H9 (cell line): ENCODE measurements at regions not wholly inside any gene's neighbourhood (a gene's known extent, or its start where the extent isn't known, plus 50 kb on each side); places are given as distances from the start of the nearest gene placed in this dataset.

Experiments used
- DNase-seq: peaks from one replicate; pipeline ENCODE4 v3.0.0-alpha.2; 2017
- H2AFZ ChIP-seq: one replicate; pipeline ENCODE4 v1.6.1; 2013; ENCODE audit warnings: mild to moderate bottlenecking, low read length, control low read depth, moderate library complexity
- H2AK5ac ChIP-seq: 2 replicates; pipeline ENCODE4 v1.6.1; 2013; ENCODE audit warnings: low read length, control low read depth, mixed read lengths; ENCODE audit not compliant: insufficient read length
- H2BK120ac ChIP-seq: one replicate; pipeline ENCODE4 v1.6.1; 2013; ENCODE audit warnings: low read depth, mild to moderate bottlenecking, low read length, control low read depth, inconsistent platforms; ENCODE audit not compliant: poor library complexity, severe bottlenecking
- H2BK12ac ChIP-seq: 2 replicates; pipeline ENCODE4 v1.6.1; 2013; ENCODE audit warnings: low read length, control low read depth, mixed read lengths, low read depth; ENCODE audit not compliant: insufficient read length
- H2BK15ac ChIP-seq: 2 replicates; pipeline ENCODE4 v1.6.1; 2013; ENCODE audit warnings: low read depth, low read length, control low read depth
- H2BK20ac ChIP-seq: one replicate; pipeline ENCODE4 v1.6.1; 2013; ENCODE audit warnings: low read depth, mild to moderate bottlenecking, low read length, control low read depth, inconsistent platforms; ENCODE audit not compliant: poor library complexity, severe bottlenecking
- H2BK5ac ChIP-seq: 2 replicates; pipeline ENCODE4 v1.6.1; 2013; ENCODE audit warnings: low read length, control low read depth, mixed read lengths; ENCODE audit not compliant: insufficient read length
- H3K14ac ChIP-seq: 2 replicates; pipeline ENCODE4 v1.6.1; 2013; ENCODE audit warnings: low read length, control low read depth; ENCODE audit not compliant: insufficient read depth
- H3K18ac ChIP-seq: 2 replicates; pipeline ENCODE4 v1.6.1; 2013; ENCODE audit warnings: low read depth, mild to moderate bottlenecking, mixed read lengths, low read length, control low read depth; ENCODE audit not compliant: insufficient read length
- H3K23ac ChIP-seq: 2 replicates; pipeline ENCODE4 v1.6.1; 2013; ENCODE audit warnings: low read length, control low read depth, mixed read lengths, low read depth; ENCODE audit not compliant: insufficient read length
- H3K23me2 ChIP-seq: 2 replicates; pipeline ENCODE4 v1.6.1; 2013; ENCODE audit warnings: low read depth, mild to moderate bottlenecking, mixed read lengths, low read length, control low read depth; ENCODE audit not compliant: insufficient read length, poor library complexity, severe bottlenecking
- H3K27ac ChIP-seq: 2 replicates; pipeline ENCODE4 v1.5.1; 2013; ENCODE audit warnings: low read length, control low read depth, mixed read lengths, low read depth; ENCODE audit not compliant: insufficient read length
- H3K27me3 ChIP-seq: 2 replicates; pipeline ENCODE4 v1.6.1; 2013; ENCODE audit warnings: low read length, control low read depth, inconsistent platforms; ENCODE audit not compliant: insufficient read depth
- H3K4ac ChIP-seq: 2 replicates; pipeline ENCODE4 v1.6.1; 2013; ENCODE audit warnings: low read depth, mild to moderate bottlenecking, control low read depth, inconsistent platforms, low read length, moderate library complexity
- H3K4me1 ChIP-seq: 2 replicates; pipeline ENCODE4 v1.6.1; 2013; ENCODE audit warnings: low read length, control low read depth, inconsistent platforms; ENCODE audit not compliant: insufficient read depth
- H3K4me2 ChIP-seq: 2 replicates; pipeline ENCODE4 v1.6.1; 2013; ENCODE audit warnings: low read length, control low read depth, mixed read lengths; ENCODE audit not compliant: insufficient read length, insufficient read depth
- H3K56ac ChIP-seq: 2 replicates; pipeline ENCODE4 v1.6.1; 2013; ENCODE audit warnings: low read depth, mild to moderate bottlenecking, mixed read lengths, low read length, control low read depth; ENCODE audit not compliant: insufficient read length
- H3K79me1 ChIP-seq: 2 replicates; pipeline ENCODE4 v1.6.1; 2013; ENCODE audit warnings: low read depth, mild to moderate bottlenecking, moderate library complexity, low read length, control low read depth, inconsistent platforms; ENCODE audit not compliant: insufficient read depth, poor library complexity, severe bottlenecking
- H3K79me2 ChIP-seq: 2 replicates; pipeline ENCODE4 v1.6.1; 2013; ENCODE audit warnings: low read length, control low read depth, inconsistent platforms; ENCODE audit not compliant: insufficient read depth
- H3K9ac ChIP-seq: 2 replicates; pipeline ENCODE4 v1.6.1; 2013; ENCODE audit warnings: low read length, control low read depth, mixed read lengths; ENCODE audit not compliant: insufficient read length; ENCODE audit errors: extremely low read depth
- H3K9me3 ChIP-seq: one replicate; pipeline ENCODE4 v1.6.1; 2013; ENCODE audit warnings: low read depth, low read length, inconsistent platforms; ENCODE audit not compliant: control insufficient read depth
- H3T11ph ChIP-seq: one replicate; pipeline ENCODE4 v1.6.1; 2013; ENCODE audit warnings: mild to moderate bottlenecking, low read length, control low read depth, inconsistent platforms
- H4K20me1 ChIP-seq: one replicate; pipeline ENCODE4 v1.6.1; 2013; ENCODE audit not compliant: control insufficient read depth, insufficient read length, insufficient read depth
- H4K5ac ChIP-seq: 2 replicates; pipeline ENCODE4 v1.6.1; 2013; ENCODE audit warnings: low read depth, mild to moderate bottlenecking, mixed read lengths, low read length, control low read depth; ENCODE audit not compliant: insufficient read length
- H4K8ac ChIP-seq: replicated peaks from 2 replicates; pipeline ENCODE4 v1.6.1; 2013; ENCODE audit warnings: low read length, control low read depth, mixed read lengths, low read depth; ENCODE audit not compliant: insufficient read length
- H4K91ac ChIP-seq: 2 replicates; pipeline ENCODE4 v1.6.1; 2013; ENCODE audit warnings: low read depth, mild to moderate bottlenecking, moderate library complexity, mixed read lengths, low read length, control low read depth; ENCODE audit not compliant: insufficient read length
- H3K27ac Mint-ChIP-seq, 3 experiments: 2 replicates in 2 of 3; 3 replicates in 1 of 3; pipeline ENCODE4 v1.8.0; 2020 to 2021; ENCODE audit warnings: mixed read lengths in 3 of 3, mild to moderate bottlenecking in 1 of 3, moderate library complexity in 1 of 3
- H3K27me3 Mint-ChIP-seq: 2 replicates; pipeline ENCODE4 v1.8.0; 2021; ENCODE audit warnings: low read depth, mild to moderate bottlenecking, moderate library complexity, mixed read lengths
- H3K36me3 Mint-ChIP-seq, 3 experiments: 2 replicates in 2 of 3; 3 replicates in 1 of 3; pipeline ENCODE4 v1.8.0; 2020 to 2021; ENCODE audit warnings: low read depth in 3 of 3, mixed read lengths in 3 of 3; ENCODE audit not compliant: insufficient read depth in 1 of 3
- H3K4me1 Mint-ChIP-seq, 2 experiments: 2 replicates each; pipeline ENCODE4 v1.8.0; 2020; ENCODE audit warnings: mixed read lengths in 2 of 2
- H3K4me3 Mint-ChIP-seq, 2 experiments: 2 replicates in 1 of 2; 3 replicates in 1 of 2; pipeline ENCODE4 v1.8.0; 2020 to 2021; ENCODE audit warnings: mild to moderate bottlenecking in 2 of 2, mixed read lengths in 2 of 2, moderate library complexity in 1 of 2
- H3K9me3 Mint-ChIP-seq, 2 experiments: 2 replicates in 1 of 2; 3 replicates in 1 of 2; pipeline ENCODE4 v1.8.0; 2020; ENCODE audit warnings: mild to moderate bottlenecking in 2 of 2, mixed read lengths in 2 of 2, moderate library complexity in 1 of 2
- CTCF ChIP-seq: fragments of 200-600 bp; sonication (generic); conservative IDR thresholded peaks from 3 replicates; pipeline ENCODE4 v1.8.0; 2021; ENCODE audit warnings: antibody characterized with exemption, mild to moderate bottlenecking
- WGBS: extraction: QIAGEN DNeasy Blood & Tissue Kit; methylation state at CpG from one replicate; pipeline ENCODE4 v1.1.7; 2013; ENCODE audit warnings: missing lambda C conversion rate, low lambda C conversion rate, mixed read lengths; ENCODE audit not compliant: insufficient read length; ENCODE audit errors: extremely low coverage; 5-methylcytosine and 5-hydroxymethylcytosine counted together

- H3K4me3 Mint-ChIP-seq, result no peak overlapping the region
- H3K79me1 ChIP-seq, result no peaks in the 10 kb centered on the region
- no peak overlapping the region for H4K91ac ChIP-seq
- no peaks in the 10 kb centered on the region for H3K36me3 Mint-ChIP-seq
- peaks cover 2 to 3% of the 10 kb centered on the region in 2 experiments; a peak in 3 of 5 replicates for H3K9me3 Mint-ChIP-seq
- TF ChIP-seq CTCF, result no peak
- no peak overlapping the region for H3T11ph ChIP-seq
- H3K27me3 Mint-ChIP-seq, result no peaks in the 10 kb centered on the region
- no peak for DNase-seq
- H3K18ac ChIP-seq, result no peak overlapping the region
- no peak overlapping the region for H3K56ac ChIP-seq
- no peak overlapping the region for H2BK15ac ChIP-seq
- no peaks in the 10 kb centered on the region for H3K4me1 ChIP-seq
- H3K27me3 ChIP-seq, result no peaks in the 10 kb centered on the region
- no peaks in the 10 kb centered on the region for H3K79me2 ChIP-seq
- no peak overlapping the region for H2AK5ac ChIP-seq
- H3K4ac ChIP-seq, result no peak overlapping the region
- H3K27ac ChIP-seq, result no peak overlapping the region
- H3K27ac Mint-ChIP-seq, result no peak overlapping the region
- no peak overlapping the region for H2BK20ac ChIP-seq
- no peak overlapping the region for H3K9ac ChIP-seq
- H3K4me1 Mint-ChIP-seq, result no peaks in the 10 kb centered on the region
- no peak overlapping the region for H4K8ac ChIP-seq
- H4K5ac ChIP-seq, result no peak overlapping the region
- no peak overlapping the region for H3K4me2 ChIP-seq
- no peaks in the 10 kb centered on the region for H3K23me2 ChIP-seq
- H3K14ac ChIP-seq, result no peak overlapping the region
- whole genome bisulfite sequencing, result no CpG with 5 or more reads among the region's 2 CpGs
- no peaks in the 10 kb centered on the region for H4K20me1 ChIP-seq
- no peak overlapping the region for H2BK120ac ChIP-seq
- H3K23ac ChIP-seq, result no peak overlapping the region
- no peak overlapping the region for H2AFZ ChIP-seq
- H2BK12ac ChIP-seq, result no peak overlapping the region
- no peak overlapping the region for H2BK5ac ChIP-seq
- no peaks in the 10 kb centered on the region for H3K9me3 ChIP-seq
Measured at GRCh38 chr10:64210211-64210610, 689.0 kb downstream of the REEP3 start.
